ENCODE measurements at regions not wholly inside any gene's neighbourhood (a gene's known extent, or its start where the extent isn't known, plus 50 kb on each side); places are given as distances from the start of the nearest gene placed in this dataset.
A peak's percentile ranks its signal among the peaks of the same experiment; 100 is the strongest.
"Not testable (repeated sequence)": the region's sequence is repeated elsewhere in the genome, so short reads cannot be mapped to it uniquely, and the experiment has no call there.

DNA sequence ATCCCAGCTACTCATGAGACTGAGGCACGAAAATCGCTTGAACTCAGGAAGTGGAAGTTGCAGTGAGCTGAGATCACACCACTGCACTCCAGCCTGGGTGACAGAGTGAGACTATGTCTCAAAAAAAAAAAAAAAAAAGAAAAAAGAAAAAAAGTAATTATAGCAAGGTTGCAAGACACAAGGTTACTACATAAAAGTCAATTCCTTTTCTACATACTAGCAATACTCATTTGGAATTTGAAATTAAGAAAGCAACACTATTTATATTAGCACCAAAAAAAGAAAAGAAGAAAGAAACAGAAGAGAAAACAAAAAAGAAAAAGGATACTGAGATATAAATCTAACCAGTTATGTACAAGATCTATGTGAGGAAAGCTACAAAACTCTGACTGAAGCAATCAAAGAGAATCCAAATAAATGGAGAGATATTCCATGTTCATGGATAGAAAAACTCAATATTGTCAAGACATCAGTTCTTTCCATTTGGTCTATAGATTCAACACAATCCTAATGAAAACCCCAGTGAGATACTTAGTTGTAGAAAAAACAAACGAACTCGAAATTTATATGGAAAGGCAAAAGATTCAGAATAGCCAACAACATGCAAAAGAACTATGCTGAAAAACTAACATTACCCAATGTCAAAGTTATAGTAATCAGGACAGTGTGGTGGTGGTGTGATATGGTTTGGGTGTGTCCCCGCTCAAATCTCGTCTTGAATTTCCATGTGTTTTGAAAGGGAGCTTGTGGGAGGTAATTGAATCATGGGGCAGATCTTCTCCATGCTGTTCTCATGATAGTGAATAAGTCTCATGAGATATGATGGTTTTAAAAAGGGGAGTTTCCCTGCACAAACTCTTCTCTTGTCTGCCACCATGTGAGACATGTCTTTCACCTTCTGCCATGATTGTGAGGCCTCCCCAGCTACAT, 73.3 kb downstream of the GPX5 start:
- no peak overlapping the region for H3K9ac ChIP-seq (ENCODE audit: low read length)
- no peaks in the 10 kb centered on the region for H3K27me3 ChIP-seq (ENCODE audit: control insufficient read depth, insufficient read depth, low read length)
- H3K36me3 ChIP-seq (ENCODE audit: control insufficient read depth, insufficient read depth, low read length) = no peaks in the 10 kb centered on the region
- H3K9me3 ChIP-seq (ENCODE audit: control insufficient read depth, insufficient read depth, low read depth, low read length) = no peaks in the 10 kb centered on the region
- no peak overlapping the region for H3K27ac ChIP-seq (ENCODE audit: low read depth, low read length)
- H3K4me1 ChIP-seq (ENCODE audit: control insufficient read depth, insufficient read depth, low read length) = 0 out of 2 replicates have a peak, but pooled peaks cover 4% of the 10 kb centered on the region
- no peak overlapping the region for H3K4me3 ChIP-seq (ENCODE audit: low read depth, low read length)

DNA sequence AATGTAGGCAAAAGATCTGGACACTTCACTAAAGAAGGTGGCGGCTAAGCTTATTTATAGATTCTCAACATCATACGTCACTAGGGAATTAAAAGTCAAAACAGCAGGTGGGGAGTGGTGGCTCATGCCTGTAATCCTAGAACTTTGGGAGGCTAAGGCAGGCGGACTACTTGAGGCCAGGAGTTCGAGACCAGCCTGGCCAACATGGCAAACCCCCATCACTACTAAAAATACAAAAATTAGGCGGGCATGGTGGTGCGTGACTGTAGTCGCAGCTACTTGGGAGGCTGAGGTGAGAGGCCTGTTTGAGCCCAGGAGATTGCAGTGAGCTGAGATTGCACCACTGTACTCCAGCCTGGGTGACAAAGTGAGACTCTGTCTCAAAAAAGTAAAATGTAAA, 74.6 kb downstream of the GPX5 start:
- H3K36me3 ChIP-seq (ENCODE audit: control insufficient read depth, insufficient read depth, low read length) = no peaks in the 10 kb centered on the region
- H3K27me3 ChIP-seq (ENCODE audit: control insufficient read depth, insufficient read depth, low read length) = no peaks in the 10 kb centered on the region
- no peak overlapping the region for H3K9ac ChIP-seq (ENCODE audit: low read length)
- no peak overlapping the region for H3K4me3 ChIP-seq (ENCODE audit: low read depth, low read length)
- H3K27ac ChIP-seq (ENCODE audit: low read depth, low read length) = no peak overlapping the region
- no peaks in the 10 kb centered on the region for H3K9me3 ChIP-seq (ENCODE audit: control insufficient read depth, insufficient read depth, low read depth, low read length)
- H3K4me1 ChIP-seq (ENCODE audit: control insufficient read depth, insufficient read depth, low read length) = 0 out of 2 replicates have a peak, but pooled peaks cover 5% of the 10 kb centered on the region

- H3K36me3 ChIP-seq (ENCODE audit: control insufficient read depth, insufficient read depth, low read length) = no peaks in the 10 kb centered on the region
- H3K4me1 ChIP-seq (ENCODE audit: control insufficient read depth, insufficient read depth, low read length) = 0 out of 2 replicates have a peak, but pooled peaks cover 5% of the 10 kb centered on the region
- no peaks in the 10 kb centered on the region for H3K27me3 ChIP-seq (ENCODE audit: control insufficient read depth, insufficient read depth, low read length)
- no peak overlapping the region for H3K27ac ChIP-seq (ENCODE audit: low read depth, low read length)
- no peak overlapping the region for H3K4me3 ChIP-seq (ENCODE audit: low read depth, low read length)
- H3K9me3 ChIP-seq (ENCODE audit: control insufficient read depth, insufficient read depth, low read depth, low read length) = no peaks in the 10 kb centered on the region
- no peak overlapping the region for H3K9ac ChIP-seq (ENCODE audit: low read length)
These were observed 78.2 kb downstream of the GPX5 start for GRCh38 chr6:28603891-28604290.

DNA sequence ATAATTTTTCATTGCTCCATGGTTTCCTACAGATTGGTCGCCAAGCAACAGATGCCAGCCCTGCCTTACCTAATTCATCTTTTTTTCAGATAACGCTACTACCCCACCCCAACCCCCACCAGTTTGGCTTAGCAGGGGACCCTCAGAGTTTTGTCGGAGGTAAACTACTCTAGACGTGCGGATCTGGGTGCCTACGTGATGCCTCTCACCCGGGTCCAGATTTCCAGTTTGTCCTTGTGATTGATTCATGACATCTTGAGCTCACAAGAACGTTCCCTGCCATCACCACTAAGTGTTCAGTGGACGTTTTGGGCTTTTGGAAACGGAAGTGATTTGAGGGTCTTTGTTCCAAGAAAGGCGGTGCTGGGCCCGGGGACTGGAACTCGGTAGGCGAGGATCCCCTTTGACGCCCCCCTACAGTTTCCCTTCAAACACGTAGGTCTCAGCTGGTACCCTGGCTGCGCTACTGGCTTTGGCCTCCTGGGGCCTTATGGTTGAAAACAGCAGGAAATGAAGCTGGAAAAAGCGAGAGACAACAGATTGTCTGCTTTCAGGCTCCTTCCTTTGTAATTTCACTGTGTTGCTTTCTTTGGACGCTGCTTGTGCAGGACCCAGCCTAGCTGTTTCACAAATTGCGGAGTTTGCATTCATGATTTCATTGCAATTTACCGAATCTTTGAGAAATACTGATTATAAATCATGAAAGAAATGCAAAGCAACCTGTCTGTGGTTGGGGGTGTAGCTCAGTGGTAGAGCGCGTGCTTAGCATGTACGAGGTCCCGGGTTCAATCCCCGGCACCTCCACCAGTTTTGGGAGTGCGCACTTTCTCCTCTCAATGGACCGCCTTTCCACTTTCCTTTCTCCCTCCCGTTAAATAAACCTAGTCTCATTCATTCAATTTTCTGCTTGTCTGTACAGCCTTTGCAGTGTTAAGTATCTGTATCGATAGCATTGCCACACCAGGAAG, 81.0 kb downstream of the GPX5 start:
- Histone ChIP-seq H3K27ac (ENCODE audit: low read depth, low read length) (no peak overlapping the region), H3K9ac (ENCODE audit: low read length) (peak overlapping the region; percentile 40), H3K4me1 (ENCODE audit: control insufficient read depth, insufficient read depth, low read length) (0 out of 2 replicates have a peak, but pooled peaks cover 5% of the 10 kb centered on the region)

GRCh38 chr6:28607990-28608389, 82.3 kb downstream of the GPX5 start:
- Histone ChIP-seq H3K27me3 (ENCODE audit: control insufficient read depth, insufficient read depth, low read length) (no peaks in the 10 kb centered on the region), H3K9ac (ENCODE audit: low read length) (no peak overlapping the region), H3K36me3 (ENCODE audit: control insufficient read depth, insufficient read depth, low read length) (no peaks in the 10 kb centered on the region), H3K4me3 (ENCODE audit: low read depth, low read length) (no peak overlapping the region), H3K9me3 (ENCODE audit: control insufficient read depth, insufficient read depth, low read depth, low read length) (no peaks in the 10 kb centered on the region), H3K4me1 (ENCODE audit: control insufficient read depth, insufficient read depth, low read length) (0 out of 2 replicates have a peak, but pooled peaks cover 5% of the 10 kb centered on the region), H3K27ac (ENCODE audit: low read depth, low read length) (no peak overlapping the region)

More for the DNA sequence above, 81.0 kb downstream of the GPX5 start:
- no peaks in the 10 kb centered on the region for H3K36me3 ChIP-seq (ENCODE audit: control insufficient read depth, insufficient read depth, low read length)
- H3K9me3 ChIP-seq (ENCODE audit: control insufficient read depth, insufficient read depth, low read depth, low read length) = no peaks in the 10 kb centered on the region
- peak overlapping the region; percentile 85 for H3K4me3 ChIP-seq (ENCODE audit: low read depth, low read length)
- no peaks in the 10 kb centered on the region for H3K27me3 ChIP-seq (ENCODE audit: control insufficient read depth, insufficient read depth, low read length)

- Histone ChIP-seq H3K9me3 (ENCODE audit: control insufficient read depth, insufficient read depth, low read depth, low read length) (no peaks in the 10 kb centered on the region), H3K4me3 (ENCODE audit: low read depth, low read length) (no peak overlapping the region), H3K27ac (ENCODE audit: low read depth, low read length) (no peak overlapping the region), H3K4me1 (ENCODE audit: control insufficient read depth, insufficient read depth, low read length) (no peaks in the 10 kb centered on the region), H3K36me3 (ENCODE audit: control insufficient read depth, insufficient read depth, low read length) (no peaks in the 10 kb centered on the region), H3K27me3 (ENCODE audit: control insufficient read depth, insufficient read depth, low read length) (no peaks in the 10 kb centered on the region), H3K9ac (ENCODE audit: low read length) (no peak overlapping the region)
These were observed 84.0 kb downstream of the GPX5 start for GRCh38 chr6:28609672-28610071.

DNA sequence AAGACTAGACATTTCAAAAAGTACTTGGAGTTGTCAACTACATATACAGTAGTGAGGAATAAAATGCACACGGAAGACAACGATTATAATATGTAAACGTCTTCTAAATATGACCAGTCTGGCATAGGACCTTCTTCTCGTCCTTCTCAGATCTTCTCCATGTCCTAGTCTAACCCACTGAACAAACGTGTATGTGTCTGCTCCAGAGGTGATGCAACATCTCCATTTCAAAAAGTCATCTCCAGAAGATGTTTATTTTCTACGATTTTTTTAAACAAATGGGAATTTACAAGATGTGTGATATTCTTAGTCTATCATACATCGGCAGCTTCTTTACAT, 89.9 kb downstream of the GPX5 start:
- H3K4me1 ChIP-seq (ENCODE audit: control insufficient read depth, insufficient read depth, low read length) = no peaks in the 10 kb centered on the region
- no peak overlapping the region for H3K27ac ChIP-seq (ENCODE audit: low read depth, low read length)
- no peak overlapping the region for H3K9ac ChIP-seq (ENCODE audit: low read length)
- H3K4me3 ChIP-seq (ENCODE audit: low read depth, low read length) = peak overlapping the region; percentile 51; the same call in 1 of the 2 replicates
- H3K9me3 ChIP-seq (ENCODE audit: control insufficient read depth, insufficient read depth, low read depth, low read length) = no peaks in the 10 kb centered on the region
- peaks cover 2% of the 10 kb centered on the region; the same call in 1 of the 2 replicates for H3K27me3 ChIP-seq (ENCODE audit: control insufficient read depth, insufficient read depth, low read length)
- no peaks in the 10 kb centered on the region for H3K36me3 ChIP-seq (ENCODE audit: control insufficient read depth, insufficient read depth, low read length)

DNA sequence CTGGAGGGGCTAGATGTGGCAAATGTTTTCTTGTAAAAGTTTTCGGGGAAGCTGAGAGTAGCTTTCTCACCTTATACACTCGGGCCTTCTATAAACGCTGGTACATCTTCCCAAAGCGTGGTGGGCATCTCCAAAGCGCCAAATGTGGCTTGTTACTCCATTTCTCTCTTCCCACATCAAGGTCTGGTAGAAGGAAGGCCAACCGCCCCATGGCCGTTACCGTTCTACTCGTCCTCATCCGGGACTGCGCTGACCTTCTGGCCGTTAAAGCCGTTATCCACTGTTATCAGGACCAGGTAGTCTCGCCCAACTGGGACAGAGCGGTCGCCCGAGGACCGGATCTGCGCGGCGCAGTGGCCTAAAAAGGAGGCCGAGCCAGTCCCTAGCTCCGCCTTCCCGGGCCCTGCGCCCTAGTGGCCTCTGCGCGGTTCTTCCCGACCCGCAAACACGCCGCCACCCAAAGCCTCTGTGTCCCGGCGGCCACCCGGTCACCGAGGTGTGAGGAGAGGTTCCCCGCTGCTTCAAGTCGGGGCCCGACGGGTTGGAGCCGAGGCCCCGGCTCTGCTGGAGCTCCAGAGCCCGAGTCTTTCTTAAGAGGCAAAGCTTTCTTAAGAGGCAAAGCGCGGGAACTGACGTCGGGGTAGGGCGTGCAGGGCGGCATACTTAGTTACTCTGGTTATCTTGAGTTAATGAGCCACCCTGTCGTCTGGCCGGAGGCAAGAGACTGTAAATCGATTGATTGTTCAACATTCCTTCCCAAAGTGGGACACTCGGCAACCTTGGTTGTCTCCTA, 90.5 kb downstream of the GPX5 start:
- Histone ChIP-seq H3K4me3 (ENCODE audit: low read depth, low read length) (peak overlapping the region; percentile 51), H3K36me3 (ENCODE audit: control insufficient read depth, insufficient read depth, low read length) (no peaks in the 10 kb centered on the region), H3K27ac (ENCODE audit: low read depth, low read length) (no peak overlapping the region), H3K9me3 (ENCODE audit: control insufficient read depth, insufficient read depth, low read depth, low read length) (no peaks in the 10 kb centered on the region), H3K27me3 (ENCODE audit: control insufficient read depth, insufficient read depth, low read length) (peaks cover 5% of the 10 kb centered on the region; the same call in 1 of the 2 replicates), H3K4me1 (ENCODE audit: control insufficient read depth, insufficient read depth, low read length) (no peaks in the 10 kb centered on the region), H3K9ac (ENCODE audit: low read length) (no peak overlapping the region)

GRCh38 chr6:28618898-28619555, 93.3 kb downstream of the GPX5 start:
- Histone ChIP-seq H3K9ac (ENCODE audit: low read length) (no peak overlapping the region), H3K27me3 (ENCODE audit: control insufficient read depth, insufficient read depth, low read length) (peaks cover 5% of the 10 kb centered on the region; the same call in 1 of the 2 replicates), H3K27ac (ENCODE audit: low read depth, low read length) (no peak overlapping the region), H3K4me1 (ENCODE audit: control insufficient read depth, insufficient read depth, low read length) (no peaks in the 10 kb centered on the region), H3K36me3 (ENCODE audit: control insufficient read depth, insufficient read depth, low read length) (no peaks in the 10 kb centered on the region), H3K4me3 (ENCODE audit: low read depth, low read length) (no peak overlapping the region), H3K9me3 (ENCODE audit: control insufficient read depth, insufficient read depth, low read depth, low read length) (no peaks in the 10 kb centered on the region)

DNA sequence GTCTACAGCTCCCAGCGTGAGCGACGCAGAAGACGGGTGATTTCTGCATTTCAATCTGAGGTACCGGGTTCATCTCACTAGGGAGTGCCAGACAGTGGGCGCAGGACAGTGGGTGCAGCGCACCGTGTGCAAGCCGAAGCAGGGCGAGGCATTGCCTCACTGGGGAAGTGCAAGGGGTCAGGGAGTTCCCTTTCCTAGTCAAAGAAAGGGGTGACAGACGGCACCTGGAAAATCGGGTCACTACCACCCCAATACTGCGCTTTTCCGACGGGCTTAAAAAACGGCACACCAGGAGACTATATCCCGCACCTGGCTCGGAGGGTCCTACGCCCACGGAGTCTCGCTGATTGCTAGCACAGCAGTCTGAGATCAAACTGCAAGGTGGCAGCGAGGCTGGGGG, 95.6 kb downstream of the GPX5 start:
- H3K9ac ChIP-seq (ENCODE audit: low read length) = peak overlapping the region; percentile 35
- not testable (repeated sequence) for H3K36me3 ChIP-seq (ENCODE audit: control insufficient read depth, insufficient read depth, low read length); H3K9me3 ChIP-seq (ENCODE audit: control insufficient read depth, insufficient read depth, low read depth, low read length); H3K27ac ChIP-seq (ENCODE audit: low read depth, low read length); H3K4me1 ChIP-seq (ENCODE audit: control insufficient read depth, insufficient read depth, low read length); H3K27me3 ChIP-seq (ENCODE audit: control insufficient read depth, insufficient read depth, low read length)
- H3K4me3 ChIP-seq (ENCODE audit: low read depth, low read length) = peak overlapping the region; percentile 66

Data from HUES6 (cell line).